Stimulated activated CD8-positive, alpha-beta memory T cell treated with anti-CD3 and anti-CD28 coated beads, Interleukin-15, amount 100 ng/mL, for 48 hours (primary cell): ENCODE measurements at regions not wholly inside any gene's neighbourhood (a gene's known extent, or its start where the extent isn't known, plus 50 kb on each side); places are given as distances from the start of the nearest gene placed in this dataset.
A peak's percentile ranks its signal among the peaks of the same experiment; 100 is the strongest.

Source experiments
- DNase-seq, 2 donors: peaks; one replicate each; pipeline ENCODE4 v3.0.0-alpha.2; 2020; ENCODE audit warnings: low read depth in 2 of 2

GRCh38 chr1:48164571-48164970 is 57.9 kb upstream of the SLC5A9 start:
- no peak for DNase-seq

- DNase-seq = no peak
These were observed 61.9 kb upstream of the SLC5A9 start for GRCh38 chr1:48160486-48161132.

- no peak for DNase-seq
These were observed 83.2 kb upstream of the SLC5A9 start for GRCh38 chr1:48139275-48139674.

GRCh38 chr1:48127735-48128685 is 94.5 kb upstream of the SLC5A9 start:
- DNase-seq = no peak

- no peak for DNase-seq
These were observed 98.9 kb upstream of the SLC5A9 start for GRCh38 chr1:48123647-48124046.

- DNase-seq = no peak
These were observed 100.6 kb upstream of the SLC5A9 start for GRCh38 chr1:48121955-48122354.

GRCh38 chr1:48120621-48121020 is 101.9 kb upstream of the SLC5A9 start:
- no peak for DNase-seq

GRCh38 chr1:48115835-48116234 is 106.7 kb upstream of the SLC5A9 start:
- no peak for DNase-seq

GRCh38 chr1:48114596-48115382 is 107.7 kb upstream of the SLC5A9 start:
- no peak for DNase-seq

- DNase-seq = no peak
These were observed 112.3 kb upstream of the TRABD2B start for GRCh38 chr1:48109390-48110013.

- no peak for DNase-seq
These were observed 110.3 kb upstream of the TRABD2B start for GRCh38 chr1:48107516-48107915.

- no peak for DNase-seq
These were observed 108.9 kb upstream of the TRABD2B start for GRCh38 chr1:48106049-48106448.

- DNase-seq = no peak
These were observed 108.0 kb upstream of the TRABD2B start for GRCh38 chr1:48105165-48105564.

- no peak for DNase-seq
These were observed 106.3 kb upstream of the TRABD2B start for GRCh38 chr1:48103495-48103894.

- no peak for DNase-seq
These were observed 105.6 kb upstream of the TRABD2B start for GRCh38 chr1:48102766-48103165.

- no peak for DNase-seq
These were observed 102.0 kb upstream of the TRABD2B start for GRCh38 chr1:48099072-48099773.

GRCh38 chr1:48093696-48094528 is 96.7 kb upstream of the TRABD2B start:
- peak; percentile 55 to 62 for DNase-seq

- DNase-seq = no peak
These were observed 96.0 kb upstream of the TRABD2B start for GRCh38 chr1:48093147-48093546.

GRCh38 chr1:48092401-48092800 is 95.2 kb upstream of the TRABD2B start:
- DNase-seq = no peak

GRCh38 chr1:48089356-48089891 is 92.2 kb upstream of the TRABD2B start:
- DNase-seq = no peak
